Stimulated activated CD4-positive, alpha-beta T cell treated with anti-CD3 and anti-CD28 coated beads, Interleukin-4, amount 100 ng/mL, for 1 hour (primary cell): ENCODE measurements at regions not wholly inside any gene's neighbourhood (a gene's known extent, or its start where the extent isn't known, plus 50 kb on each side); places are given as distances from the start of the nearest gene placed in this dataset.
"Not testable (repeated sequence)": the region's sequence is repeated elsewhere in the genome, so short reads cannot be mapped to it uniquely, and the experiment has no call there.

Experiments
- DNase-seq: peaks from one replicate; pipeline ENCODE4 v3.0.0-alpha.2; 2020

DNA sequence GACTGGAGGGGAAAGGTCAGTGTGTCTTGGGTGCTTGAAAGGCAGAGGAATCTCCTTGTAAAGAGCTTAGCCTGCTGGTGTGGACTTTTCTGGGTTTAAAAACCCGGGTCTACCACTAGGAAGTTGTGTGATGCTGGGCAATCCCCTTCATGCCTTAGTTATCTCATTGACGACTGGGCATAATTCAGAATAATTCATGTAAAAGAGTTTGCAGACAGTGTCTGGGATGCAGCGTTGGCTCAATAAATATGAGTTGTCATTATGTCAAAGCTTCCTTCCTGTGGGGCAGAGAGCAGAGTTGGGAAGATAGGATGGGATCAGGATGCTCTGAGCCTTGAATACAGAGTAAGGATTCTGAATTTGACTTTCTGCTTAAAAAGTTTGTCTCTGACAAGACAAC is 196.4 kb downstream of the ADRA2A start:
- DNase-seq: no peak

DNA sequence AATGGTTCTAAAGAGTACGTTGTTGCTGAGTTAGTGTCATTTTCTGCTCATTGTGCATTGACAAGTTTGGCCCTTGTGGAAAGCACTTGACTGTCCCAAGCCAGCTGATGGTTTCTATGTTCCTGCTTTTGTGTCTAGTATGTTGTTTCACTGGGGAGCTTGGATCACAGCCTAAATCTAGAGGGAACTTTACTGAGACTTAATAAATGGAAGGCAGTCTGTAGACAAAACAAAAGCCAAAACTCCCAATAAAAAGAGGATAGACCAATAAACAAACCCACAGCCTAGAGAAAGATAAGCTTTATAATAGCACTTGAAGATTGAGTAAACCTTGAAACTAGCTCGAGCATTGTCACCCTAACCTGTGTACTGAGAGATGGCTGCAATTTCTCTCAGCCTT is 196.8 kb downstream of the ADRA2A start:
- DNase-seq: no peak

DNA sequence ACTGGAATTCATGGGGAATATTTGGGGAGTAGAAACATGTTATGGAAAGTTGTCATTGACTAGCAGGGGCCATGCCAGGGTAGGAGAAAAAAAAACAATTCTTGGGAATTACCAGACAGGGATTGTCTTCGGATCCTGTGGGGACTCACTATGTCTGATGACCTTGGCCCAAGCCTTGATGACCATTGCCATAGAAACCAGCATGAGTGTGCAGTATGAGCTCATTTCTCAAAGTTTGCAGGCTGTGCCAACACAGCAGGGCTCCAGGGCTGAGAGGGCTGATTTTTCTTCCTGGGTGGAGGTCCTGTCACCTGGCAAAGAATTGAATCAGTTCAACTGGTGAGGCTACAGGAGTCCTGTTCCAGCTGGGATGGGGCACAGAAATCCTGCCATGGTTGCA is 198.3 kb downstream of the ADRA2A start:
- no peak for DNase-seq

DNA sequence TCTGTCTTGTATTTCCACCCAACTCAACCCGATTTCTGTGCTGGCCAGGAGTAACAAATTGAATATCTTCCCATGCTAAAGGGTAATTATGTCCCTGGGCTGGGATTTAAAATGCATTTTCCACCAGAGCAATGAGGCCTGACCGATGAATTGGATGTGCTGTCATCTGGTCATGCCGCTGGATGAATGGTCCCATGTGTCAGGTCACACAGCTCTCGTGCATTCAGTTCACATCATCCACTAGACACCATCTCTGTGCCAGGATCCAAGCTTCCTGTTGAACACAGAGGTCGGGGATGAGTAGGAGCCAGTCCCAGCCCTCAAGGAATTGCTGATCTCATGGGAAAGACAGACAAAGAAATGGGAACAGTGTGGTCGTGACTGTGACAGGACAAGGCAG is 200.8 kb downstream of the ADRA2A start:
- no peak for DNase-seq

DNA sequence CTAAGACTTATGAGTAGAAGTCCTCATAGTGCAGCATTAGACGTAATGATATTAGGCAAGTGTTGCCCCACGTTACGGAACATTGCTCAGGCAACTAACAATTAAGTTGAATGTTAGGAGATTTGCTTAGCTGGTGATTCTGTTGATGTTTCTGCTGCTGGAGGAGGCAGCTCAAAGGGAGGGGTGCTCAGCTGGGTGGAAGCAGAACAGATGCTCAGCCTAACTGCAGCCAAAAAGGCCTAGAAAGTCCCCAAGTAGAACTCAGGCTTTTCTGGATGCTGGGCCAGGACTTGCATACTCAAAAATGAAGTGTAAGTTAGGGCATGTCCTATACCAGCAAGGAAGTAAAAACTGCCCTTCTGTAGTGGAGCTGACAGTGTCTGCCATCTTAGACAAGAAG is 201.4 kb downstream of the ADRA2A start:
- DNase-seq: no peak

DNA sequence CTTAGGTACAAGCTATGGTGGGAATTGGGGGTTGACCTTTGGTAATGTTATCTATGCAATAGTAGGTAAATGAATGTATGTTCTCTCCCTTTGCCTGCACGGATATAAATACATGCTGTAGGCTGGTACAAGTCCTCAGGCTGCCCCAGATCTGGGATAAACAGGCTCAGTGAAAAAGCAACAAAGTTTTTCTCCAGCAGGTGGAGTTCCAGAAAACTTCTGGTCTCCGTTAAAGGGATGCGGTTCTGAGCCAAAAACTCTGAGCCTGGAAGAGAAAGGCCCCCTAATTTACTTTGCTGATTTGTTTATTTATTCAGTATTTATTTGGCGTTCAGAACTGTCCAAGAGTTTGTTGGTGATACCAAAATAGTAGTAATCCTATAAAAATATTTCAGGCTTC is 204.7 kb downstream of the ADRA2A start:
- DNase-seq: no peak

DNA sequence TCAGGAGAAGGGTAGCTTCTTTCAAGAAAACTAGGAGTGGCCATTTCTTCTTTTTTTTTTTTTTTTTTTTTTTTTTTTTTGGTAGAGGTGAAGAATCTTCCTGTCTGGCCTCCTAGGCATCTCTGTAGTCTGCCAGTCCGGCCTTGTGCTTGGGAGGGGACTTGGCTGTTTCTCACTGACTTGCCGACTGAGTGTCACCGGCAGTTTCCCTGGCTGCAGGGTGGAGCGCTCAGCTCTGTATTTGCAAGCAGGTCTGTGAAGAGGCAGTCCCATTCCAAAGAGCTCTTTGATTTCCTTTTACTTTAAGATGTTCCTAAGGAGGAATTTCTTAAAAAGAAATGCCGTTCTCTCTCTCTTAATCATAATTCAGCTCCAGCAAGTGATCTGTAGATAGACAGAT is 212.6 kb downstream of the ADRA2A start:
- no peak for DNase-seq

DNA sequence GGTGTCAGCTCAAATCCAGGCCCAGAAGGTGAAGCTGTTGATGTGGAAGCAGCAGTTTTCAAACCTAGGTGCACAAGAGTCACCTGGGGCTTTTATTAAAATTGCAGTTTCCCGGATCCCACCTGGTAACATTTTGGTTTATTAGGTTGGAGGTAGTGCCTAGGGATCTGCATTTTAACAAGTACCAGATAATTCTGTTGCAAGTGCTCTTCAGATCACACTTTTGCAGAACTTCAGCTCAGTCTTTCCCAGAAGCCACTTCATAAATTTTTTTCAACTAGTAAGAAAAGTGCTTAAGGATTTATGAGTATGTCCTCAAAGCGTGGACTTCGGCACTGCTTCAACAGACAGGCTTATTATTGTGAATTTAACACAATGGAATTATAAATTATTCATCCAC is 213.8 kb downstream of the ADRA2A start:
- DNase-seq: no peak

DNA sequence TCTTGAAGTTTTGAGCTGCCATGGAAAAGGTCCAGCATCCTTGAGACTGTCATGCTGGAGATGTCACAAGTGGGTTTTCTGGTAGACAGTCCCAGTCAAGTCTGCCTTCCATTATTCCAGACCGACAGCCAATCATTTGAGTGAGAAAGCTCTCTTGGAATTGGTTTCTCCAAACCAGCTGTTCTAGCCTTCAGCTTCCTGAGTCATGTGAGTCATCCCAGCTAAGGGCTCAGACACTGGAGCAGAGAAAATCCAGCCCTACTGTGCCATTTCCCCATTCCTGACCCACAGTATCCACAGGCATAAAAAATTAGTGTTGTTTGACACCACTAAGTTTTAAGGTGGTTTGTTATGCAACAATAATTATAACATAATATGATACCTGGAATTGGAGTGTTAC is 219.0 kb downstream of the ADRA2A start:
- DNase-seq: no peak

DNA sequence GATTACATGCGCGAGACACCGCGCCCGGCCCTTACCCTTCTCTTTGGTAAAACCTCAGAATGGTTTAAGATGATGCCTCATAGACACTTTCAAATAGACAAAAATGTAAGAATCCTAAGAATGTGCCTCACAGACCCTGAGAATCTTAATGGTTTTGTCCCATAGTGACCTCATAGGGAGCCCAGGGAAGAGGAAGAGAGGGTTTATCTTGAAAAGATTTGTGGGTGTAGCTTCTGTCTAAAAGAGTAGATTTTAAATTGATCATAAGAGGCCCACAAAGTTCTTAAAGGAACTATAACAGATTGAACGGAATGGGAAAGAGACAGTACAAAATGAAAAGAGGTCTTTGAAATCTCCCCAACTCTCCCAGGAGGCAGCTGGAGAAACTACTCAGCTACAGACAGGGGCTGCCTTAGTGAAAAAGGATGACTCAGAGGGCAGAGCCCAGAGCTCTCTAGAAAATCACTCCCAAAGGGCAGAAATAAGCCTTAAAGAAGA is 220.6 kb downstream of the ADRA2A start:
- no peak for DNase-seq

DNA sequence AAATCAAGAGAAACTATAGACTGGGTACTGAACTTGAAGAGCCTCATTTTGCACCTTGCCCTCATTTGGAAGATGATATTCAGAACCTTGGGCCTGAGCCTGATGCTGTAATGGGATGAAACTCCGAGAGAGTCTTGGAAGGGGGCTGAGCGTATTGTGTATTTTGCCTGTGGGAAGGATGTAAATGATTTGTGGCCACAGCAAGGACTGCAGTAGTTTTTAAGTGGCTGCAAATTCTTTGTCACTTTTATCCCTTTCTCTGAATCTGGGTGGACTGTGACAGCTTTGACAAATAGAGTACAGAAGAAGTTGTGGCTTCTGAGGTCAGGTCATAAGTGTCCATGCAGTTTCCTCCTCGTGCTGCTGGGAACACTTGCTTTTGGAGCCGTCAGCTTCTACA is 221.2 kb downstream of the ADRA2A start:
- DNase-seq: no peak

DNA sequence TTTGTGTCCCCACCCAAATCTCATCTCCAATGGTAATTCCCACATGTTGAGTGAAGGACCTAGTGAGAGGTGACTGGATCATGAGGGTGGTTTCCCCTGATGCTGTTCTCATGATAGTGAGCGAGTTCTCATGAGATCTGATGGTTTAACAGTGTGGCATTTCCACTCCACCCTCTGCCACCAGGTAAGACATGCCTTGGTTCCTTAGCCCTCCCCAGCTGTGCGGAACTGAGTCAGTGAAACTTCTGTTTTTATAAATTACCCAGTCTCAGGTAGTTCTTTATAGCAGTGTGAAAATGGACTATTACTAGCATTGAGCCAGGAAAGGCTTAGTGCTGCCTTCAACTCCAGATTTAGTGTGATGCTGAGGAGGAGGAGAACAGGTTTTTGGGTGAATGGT is 222.2 kb downstream of the ADRA2A start:
- no peak for DNase-seq

DNA sequence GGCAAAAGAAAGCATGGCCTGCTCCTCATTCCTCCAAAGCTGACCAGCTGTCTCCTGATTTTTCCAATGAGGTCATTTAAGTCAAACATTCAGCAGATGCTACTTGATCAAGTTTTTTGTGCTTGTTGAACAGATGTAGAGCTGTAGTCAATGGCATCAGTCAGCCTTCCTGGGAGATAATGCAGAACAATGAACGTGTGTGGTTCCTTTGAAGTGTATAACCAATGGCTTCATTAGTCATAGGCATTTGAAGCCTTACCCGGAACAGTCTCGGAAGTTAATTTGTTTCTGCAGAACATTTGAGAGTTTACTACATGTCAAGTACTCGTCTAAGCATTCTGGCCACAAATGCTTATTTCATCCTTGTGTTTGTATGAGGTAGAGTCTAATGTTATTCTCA is 227.1 kb downstream of the ADRA2A start:
- DNase-seq: no peak

DNA sequence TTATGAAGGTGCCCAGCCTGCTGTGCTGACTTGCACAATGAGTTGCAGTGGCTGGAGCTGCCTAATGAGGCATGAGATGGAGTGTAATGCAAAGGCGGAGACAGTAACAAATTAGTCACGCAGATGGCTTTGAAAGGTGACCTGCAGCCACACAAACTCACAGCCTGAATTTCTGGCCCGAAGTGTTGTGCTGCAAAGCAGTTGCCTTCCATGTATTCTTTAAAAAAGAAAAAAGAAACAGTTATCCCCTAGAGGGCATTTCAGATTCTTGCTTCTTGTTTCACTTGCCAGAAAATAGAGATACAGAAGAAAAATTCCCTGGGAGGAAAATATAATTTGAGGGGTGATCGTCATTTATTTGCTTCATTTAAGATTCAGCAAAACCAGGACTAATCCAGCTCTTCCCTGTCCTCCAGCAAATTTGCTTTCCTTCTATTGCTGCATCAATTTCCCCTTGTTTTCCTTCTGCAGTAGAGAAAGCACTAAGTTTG is 239.9 kb downstream of the ADRA2A start:
- no peak for DNase-seq

DNA sequence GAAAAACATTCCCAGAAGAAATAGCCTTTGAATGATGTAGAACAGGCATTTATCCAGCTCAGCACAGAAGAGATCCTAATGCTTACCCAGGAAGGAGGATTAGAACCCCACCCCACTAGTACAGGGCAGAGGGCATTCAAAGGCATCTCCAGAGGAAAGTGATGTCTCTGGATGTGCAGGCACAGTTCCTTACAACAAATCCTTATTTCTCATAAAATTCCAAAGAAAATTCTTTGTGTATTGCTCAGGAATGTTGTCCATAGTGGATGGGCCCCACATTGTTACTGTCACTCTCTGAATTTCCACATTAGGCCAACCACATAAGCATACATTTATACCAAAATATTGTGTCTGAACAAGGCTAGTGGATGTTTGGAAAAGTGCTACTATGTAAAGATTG is 243.0 kb downstream of the ADRA2A start:
- no peak for DNase-seq

DNA sequence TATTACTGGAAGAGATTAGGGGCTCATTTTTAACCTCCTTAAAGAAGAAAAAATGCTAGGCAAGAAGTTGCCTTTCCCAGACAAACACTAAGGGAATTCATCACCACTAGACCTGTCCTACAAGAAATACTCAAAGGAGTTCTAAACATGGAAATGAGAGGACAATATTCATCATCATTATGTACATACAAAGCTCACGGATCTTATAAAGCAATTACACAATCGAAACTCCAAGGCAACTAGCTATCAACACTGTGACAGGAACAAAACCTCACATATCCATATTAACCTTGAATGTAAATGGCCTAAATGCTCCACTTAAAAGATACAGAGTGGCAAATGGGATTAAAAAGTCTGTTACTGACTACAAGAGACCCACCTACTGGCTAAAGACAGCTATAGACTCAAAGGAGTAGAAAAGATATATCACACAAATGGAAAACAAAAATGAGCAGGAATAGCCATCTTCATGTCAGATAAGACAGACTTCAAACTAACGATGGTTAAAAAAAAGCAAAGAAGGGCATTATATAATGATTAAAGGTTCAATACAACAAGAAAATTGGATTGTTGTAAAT is 246.6 kb downstream of the ADRA2A start:
- no peak for DNase-seq

DNA sequence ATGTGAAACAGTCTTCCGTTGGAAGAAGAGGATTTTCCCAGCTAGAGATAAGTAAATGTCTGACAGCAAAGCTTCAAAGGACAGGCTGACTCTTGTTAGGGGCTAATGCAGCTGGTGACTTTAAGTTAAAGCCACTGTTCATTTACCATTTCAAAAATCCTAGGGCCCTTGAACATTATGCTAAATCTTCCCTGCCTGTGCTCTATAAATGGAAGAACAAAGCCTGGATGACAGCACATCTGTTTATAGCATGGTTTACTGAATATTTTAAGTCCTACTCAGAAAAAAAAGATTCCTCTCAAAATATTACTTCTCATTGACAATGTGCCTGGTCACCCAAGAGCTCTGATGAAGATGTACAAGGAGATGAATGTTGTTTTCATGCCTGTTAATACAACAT is 255.3 kb downstream of the ADRA2A start:
- not testable (repeated sequence) for DNase-seq

DNA sequence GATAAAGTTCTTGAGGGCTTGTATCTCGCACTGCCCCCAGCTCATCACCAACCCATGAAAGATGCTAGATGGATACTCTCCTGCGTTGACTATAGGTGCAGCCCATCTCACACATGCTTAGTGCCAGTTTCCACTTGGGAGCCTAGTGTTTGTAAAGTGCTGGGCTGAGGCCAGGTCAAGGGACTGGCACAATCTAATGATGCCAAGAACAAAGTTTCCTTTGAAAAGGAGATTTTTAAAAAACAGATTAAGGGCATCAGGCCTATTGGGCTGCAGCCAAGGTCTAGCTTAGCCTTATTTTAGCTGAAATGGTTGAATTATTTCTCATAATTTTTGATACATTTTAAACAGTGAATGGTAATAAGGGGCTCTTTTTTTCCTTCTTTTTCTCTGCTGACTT is 259.0 kb downstream of the ADRA2A start:
- no peak for DNase-seq

DNA sequence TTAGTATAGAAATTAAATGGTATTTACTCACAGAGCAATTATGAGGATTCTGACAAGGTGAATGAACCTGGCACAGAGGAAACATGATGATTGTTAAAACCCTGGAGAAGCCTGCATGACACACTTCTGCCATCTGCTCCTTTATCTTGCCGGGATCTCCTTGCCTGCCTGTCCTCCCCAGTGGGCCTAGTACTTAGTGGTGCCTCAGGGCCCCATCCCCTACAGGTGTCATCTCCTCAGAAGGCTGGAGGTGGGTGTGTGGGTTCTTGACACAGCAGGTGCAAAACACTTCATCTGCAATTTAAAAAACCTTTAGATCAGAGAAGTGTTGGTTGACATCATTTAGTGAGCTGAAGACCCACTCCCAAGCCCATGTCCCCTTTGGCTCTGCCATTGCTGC is 261.2 kb downstream of the ADRA2A start:
- no peak for DNase-seq

DNA sequence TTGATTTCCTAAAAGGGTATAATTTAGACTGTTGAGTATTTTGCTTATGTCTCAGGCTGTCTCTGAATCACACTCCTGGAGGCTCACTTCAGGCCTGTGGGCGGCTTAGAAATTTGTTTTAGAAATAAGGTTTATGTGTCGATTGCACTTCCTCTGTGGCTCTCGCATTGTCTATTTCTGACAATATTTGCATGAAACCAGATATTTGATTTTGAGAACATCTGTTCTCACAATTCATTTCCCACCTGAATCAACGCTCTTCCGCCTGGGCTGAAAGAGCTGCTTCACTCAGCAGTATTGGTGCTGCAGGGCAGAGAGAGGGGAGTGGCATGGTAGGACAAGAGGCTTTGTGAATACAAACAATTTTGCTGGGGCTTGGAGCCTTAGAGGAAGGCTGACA is 262.0 kb downstream of the ADRA2A start:
- no peak for DNase-seq

DNA sequence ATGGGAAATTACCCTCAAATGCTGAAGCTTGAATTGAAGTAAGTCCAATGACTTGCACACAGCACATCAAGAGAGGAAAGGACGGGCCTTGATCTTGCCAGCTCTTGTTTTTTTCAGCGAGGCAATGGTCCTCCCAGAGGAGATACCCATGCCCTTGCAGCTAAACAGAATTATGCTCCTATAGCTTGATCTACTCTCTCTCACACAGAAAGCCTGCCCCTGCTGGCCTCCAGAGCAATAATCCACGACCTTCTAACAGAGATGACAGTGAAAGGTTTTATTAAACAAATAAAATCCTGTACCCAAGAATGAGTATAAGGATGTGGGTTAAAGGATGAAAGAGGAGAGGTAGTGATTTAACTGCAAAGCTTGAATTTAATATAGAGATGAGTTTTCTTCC is 268.0 kb downstream of the ADRA2A start:
- DNase-seq: no peak

DNA sequence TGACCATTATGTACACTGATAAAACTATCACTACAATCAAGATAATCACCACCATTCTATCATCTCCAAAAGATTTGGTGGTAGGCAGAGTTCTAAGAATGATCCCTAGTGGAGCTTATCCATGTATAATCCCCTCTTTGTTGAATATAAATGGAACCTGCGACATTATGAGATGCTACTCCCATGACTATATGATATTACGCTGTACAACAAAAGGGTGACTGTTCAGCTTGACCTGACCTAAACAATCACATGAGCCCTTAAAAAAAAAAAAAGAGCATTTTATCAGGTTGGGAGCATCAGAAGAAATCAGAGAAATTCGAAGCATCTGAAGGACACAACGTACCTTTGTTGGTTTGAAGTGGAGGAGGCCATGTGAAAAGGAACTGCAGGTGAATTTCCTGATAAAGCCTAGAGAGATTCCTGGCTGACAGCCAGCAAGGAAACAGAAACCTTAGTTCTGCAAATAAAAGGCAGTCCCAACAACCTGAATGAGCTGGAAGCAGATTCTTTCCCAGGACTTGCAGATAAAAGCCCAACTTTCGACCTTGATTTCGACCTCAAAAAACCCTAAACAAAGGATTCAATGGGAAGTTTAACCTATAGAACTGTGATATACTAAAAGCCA is 270.7 kb downstream of the ADRA2A start:
- no peak for DNase-seq

DNA sequence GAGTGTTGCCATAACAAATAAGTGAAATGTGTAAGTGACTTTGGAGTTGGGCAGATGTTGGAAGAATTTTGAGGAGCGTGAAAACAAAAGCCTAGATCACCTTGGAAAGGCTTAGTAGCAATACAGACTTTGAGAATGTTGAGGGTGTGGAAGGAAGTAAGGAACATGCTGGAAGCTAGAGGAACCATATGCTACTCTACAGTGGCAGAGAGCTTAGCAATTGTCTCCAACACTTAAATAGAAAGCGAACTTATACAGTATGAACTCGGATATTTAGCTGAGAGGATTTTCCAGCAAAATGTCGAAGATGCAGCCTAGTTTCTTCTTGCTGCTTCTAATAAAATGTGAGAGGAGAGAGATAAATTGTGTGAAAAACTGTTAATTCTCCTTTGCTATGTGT is 271.2 kb downstream of the ADRA2A start:
- DNase-seq: no peak

DNA sequence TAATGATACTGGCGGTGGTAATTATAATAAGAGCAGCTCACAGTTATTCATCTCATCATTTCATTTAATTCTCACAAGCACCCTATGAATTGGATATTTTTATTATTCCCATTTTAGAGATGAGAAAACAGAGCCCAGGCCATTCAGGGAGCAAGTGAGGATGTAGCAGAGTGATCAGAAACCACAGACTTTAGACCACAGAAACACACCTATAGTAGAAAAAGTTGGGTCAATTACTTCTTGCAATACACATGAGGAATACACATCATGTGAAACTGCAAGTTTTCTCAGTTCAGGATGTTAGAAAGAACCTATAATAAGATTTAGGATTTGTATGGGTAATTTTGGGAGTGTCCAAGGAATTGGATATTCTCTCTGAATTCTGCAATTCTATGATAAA is 278.0 kb downstream of the ADRA2A start:
- no peak for DNase-seq

DNA sequence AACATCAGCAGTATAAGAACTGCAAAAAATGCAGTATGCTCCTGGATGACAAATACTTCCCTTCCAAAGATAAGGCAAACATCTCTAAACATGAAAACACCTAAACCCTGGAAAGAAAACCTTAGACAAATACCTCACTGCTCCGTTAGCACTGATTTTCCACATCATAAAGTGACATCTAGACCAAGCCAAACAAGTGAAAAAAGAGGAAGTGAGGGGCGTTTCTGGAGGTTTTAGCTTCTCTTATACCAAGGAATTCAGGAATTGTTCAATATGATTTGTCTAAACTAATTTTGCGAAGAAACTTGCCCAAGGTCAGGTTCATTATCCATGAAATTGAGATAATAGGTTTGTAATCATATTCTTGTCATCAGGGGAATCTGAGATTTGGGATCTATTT is 279.7 kb downstream of the ADRA2A start:
- no peak for DNase-seq
